ENCODE measurements at regions not wholly inside any gene's neighbourhood (a gene's known extent, or its start where the extent isn't known, plus 50 kb on each side); places are given as distances from the start of the nearest gene placed in this dataset.
A peak's percentile ranks its signal among the peaks of the same experiment; 100 is the strongest.

DNA sequence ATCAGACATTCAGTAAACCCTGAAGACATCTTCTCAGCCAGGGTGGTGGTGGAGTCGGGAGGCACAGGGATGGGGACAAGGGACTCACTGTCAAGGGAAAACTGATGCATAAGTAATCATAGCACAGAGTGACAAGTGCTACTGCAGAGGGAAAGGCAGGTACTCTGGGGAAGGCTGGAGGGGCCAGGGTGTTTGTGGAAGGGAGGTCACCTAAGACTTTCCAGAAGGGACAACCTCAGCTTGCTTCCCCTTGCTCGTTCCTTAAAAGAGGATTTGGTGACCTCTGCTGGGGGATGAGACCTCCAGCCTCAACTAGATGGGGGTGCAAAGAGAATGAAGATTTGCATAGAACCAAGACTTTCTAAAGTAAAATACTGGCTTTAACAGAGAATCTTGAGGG is 99.5 kb downstream of the SLC4A3 start:
- no peak overlapping the region for H4K8ac ChIP-seq (replicated peaks; ENCODE audit: insufficient read length, low read depth, low read length)
- Mint-ChIP-seq H3K36me3 (ENCODE audit: insufficient read depth in 1 of 3, low read depth in 3 of 3) (no peaks in the 10 kb centered on the region), H3K9me3 (no peaks in the 10 kb centered on the region), H3K4me1 (peaks cover 16 to 19% of the 10 kb centered on the region in 2 experiments), H3K4me3 (no peak overlapping the region), H3K27me3 (ENCODE audit: low read depth) (peaks cover 3% of the 10 kb centered on the region), H3K27ac (no peak overlapping the region)
- H3K4ac ChIP-seq (ENCODE audit: low read depth, low read length), result no peak overlapping the region
- H2AK5ac ChIP-seq (ENCODE audit: insufficient read length, low read length), result no peak overlapping the region
- no peaks in the 10 kb centered on the region for H3K79me2 ChIP-seq (ENCODE audit: insufficient read depth, low read length)
- no peak overlapping the region for H2BK5ac ChIP-seq (ENCODE audit: insufficient read length, low read length)
- H4K5ac ChIP-seq (ENCODE audit: insufficient read length, low read depth, low read length), result no peak overlapping the region
- no peak overlapping the region for H3T11ph ChIP-seq (ENCODE audit: low read length)
- no peak overlapping the region for H3K23ac ChIP-seq (ENCODE audit: insufficient read length, low read depth, low read length)
- no peak overlapping the region for H4K91ac ChIP-seq (ENCODE audit: insufficient read length, low read depth, low read length)
- H3K4me2 ChIP-seq (ENCODE audit: insufficient read depth, insufficient read length, low read length), result no peak overlapping the region
- no peaks in the 10 kb centered on the region for H4K20me1 ChIP-seq (ENCODE audit: control insufficient read depth, insufficient read depth, insufficient read length)
- no peak overlapping the region for H2AFZ ChIP-seq (ENCODE audit: low read length)
- no peak overlapping the region for H2BK12ac ChIP-seq (ENCODE audit: insufficient read length, low read depth, low read length)
- no peak overlapping the region for H2BK20ac ChIP-seq (ENCODE audit: low read depth, low read length, poor library complexity, severe bottlenecking)
- no peak overlapping the region for H3K9ac ChIP-seq (ENCODE audit: extremely low read depth, insufficient read length, low read length)
- TF ChIP-seq, protein P1, sequence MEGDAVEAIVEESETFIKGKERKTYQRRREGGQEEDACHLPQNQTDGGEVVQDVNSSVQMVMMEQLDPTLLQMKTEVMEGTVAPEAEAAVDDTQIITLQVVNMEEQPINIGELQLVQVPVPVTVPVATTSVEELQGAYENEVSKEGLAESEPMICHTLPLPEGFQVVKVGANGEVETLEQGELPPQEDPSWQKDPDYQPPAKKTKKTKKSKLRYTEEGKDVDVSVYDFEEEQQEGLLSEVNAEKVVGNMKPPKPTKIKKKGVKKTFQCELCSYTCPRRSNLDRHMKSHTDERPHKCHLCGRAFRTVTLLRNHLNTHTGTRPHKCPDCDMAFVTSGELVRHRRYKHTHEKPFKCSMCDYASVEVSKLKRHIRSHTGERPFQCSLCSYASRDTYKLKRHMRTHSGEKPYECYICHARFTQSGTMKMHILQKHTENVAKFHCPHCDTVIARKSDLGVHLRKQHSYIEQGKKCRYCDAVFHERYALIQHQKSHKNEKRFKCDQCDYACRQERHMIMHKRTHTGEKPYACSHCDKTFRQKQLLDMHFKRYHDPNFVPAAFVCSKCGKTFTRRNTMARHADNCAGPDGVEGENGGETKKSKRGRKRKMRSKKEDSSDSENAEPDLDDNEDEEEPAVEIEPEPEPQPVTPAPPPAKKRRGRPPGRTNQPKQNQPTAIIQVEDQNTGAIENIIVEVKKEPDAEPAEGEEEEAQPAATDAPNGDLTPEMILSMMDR (conservative IDR thresholded peaks at IDR 0.05), result peak; percentile 67
- H3K14ac ChIP-seq (ENCODE audit: insufficient read depth, low read length), result no peak overlapping the region
- H2BK15ac ChIP-seq (ENCODE audit: low read depth, low read length), result no peak overlapping the region
- DNase-seq, result peak; percentile 44
- no peaks in the 10 kb centered on the region for H3K4me1 ChIP-seq (ENCODE audit: insufficient read depth, low read length)
- no peaks in the 10 kb centered on the region for H3K79me1 ChIP-seq (ENCODE audit: insufficient read depth, low read depth, low read length, poor library complexity, severe bottlenecking)
- no peak overlapping the region for H3K56ac ChIP-seq (ENCODE audit: insufficient read length, low read depth, low read length)
- H3K23me2 ChIP-seq (ENCODE audit: insufficient read length, low read depth, low read length, poor library complexity, severe bottlenecking), result no peaks in the 10 kb centered on the region
- H3K27me3 ChIP-seq (ENCODE audit: insufficient read depth, low read length), result no peaks in the 10 kb centered on the region
- H3K9me3 ChIP-seq (ENCODE audit: control insufficient read depth, low read depth, low read length), result no peaks in the 10 kb centered on the region
- H3K27ac ChIP-seq (ENCODE audit: insufficient read length, low read depth, low read length), result no peak overlapping the region
- no peak overlapping the region for H2BK120ac ChIP-seq (ENCODE audit: low read depth, low read length, poor library complexity, severe bottlenecking)
- no peak overlapping the region for H3K18ac ChIP-seq (ENCODE audit: insufficient read length, low read depth, low read length)
- WGBS (ENCODE audit: extremely low coverage, insufficient read length, low lambda C conversion rate), result no CpG with 5 or more reads among the region's 2 CpGs
